ENCODE measurements at regions not wholly inside any gene's neighbourhood (a gene's known extent, or its start where the extent isn't known, plus 50 kb on each side); places are given as distances from the start of the nearest gene placed in this dataset.

GRCh38 chr1:14303011-14303410, 295.5 kb upstream of the KAZN start:
- TF ChIP-seq CTCF (IDR thresholded peaks at IDR 0.05) = no peak
- no peak for TF ChIP-seq NFE2L2 (conservative IDR thresholded peaks at IDR 0.05; ENCODE audit: low read length)
- no peak for TF ChIP-seq POLR2A (IDR thresholded peaks at IDR 0.05; ENCODE audit: low read length)
- TF ChIP-seq RAD21 (conservative IDR thresholded peaks at IDR 0.05 in 1 of 2, IDR thresholded peaks at IDR 0.05 in 1 of 2) = no peak
- TF ChIP-seq MAZ (IDR thresholded peaks at IDR 0.05; ENCODE audit: borderline replicate concordance, low read depth, low read length) = no peak
- no peak for TF ChIP-seq KDM5A (IDR thresholded peaks at IDR 0.05)
- TF ChIP-seq EP300 (IDR thresholded peaks at IDR 0.05) = no peak
- TF ChIP-seq HDAC2 (IDR thresholded peaks at IDR 0.05) = no peak
- no peak for TF ChIP-seq CBX8 (IDR thresholded peaks at IDR 0.05)
